IMR-90 (cell line): ENCODE measurements at regions not wholly inside any gene's neighbourhood (a gene's known extent, or its start where the extent isn't known, plus 50 kb on each side); places are given as distances from the start of the nearest gene placed in this dataset.

Experiments
- BHLHE40 ChIP-seq: fragments of 150-350 bp; IDR thresholded peaks from 2 replicates; pipeline ENCODE4 v1.6.1; 2016; ENCODE audit warnings: mild to moderate bottlenecking, low read depth, low read length
- CEBPB ChIP-seq: IDR thresholded peaks from 2 replicates; pipeline ENCODE4 v1.6.1; 2012; ENCODE audit warnings: low read depth, low read length, improper control_type of control experiment
- FOS ChIP-seq: fragments of 150-350 bp; IDR thresholded peaks from 2 replicates; pipeline ENCODE4 v1.6.1; 2016; ENCODE audit warnings: low read depth, low read length
- MAFK ChIP-seq: IDR thresholded peaks from 2 replicates; pipeline ENCODE4 v1.6.1; 2012; ENCODE audit warnings: low read depth, low read length, improper control_type of control experiment
- MAZ ChIP-seq: IDR thresholded peaks from 2 replicates; pipeline ENCODE4 v1.6.1; 2012; ENCODE audit warnings: low read depth, mild to moderate bottlenecking, low read length, improper control_type of control experiment, moderate library complexity, borderline replicate concordance
- POLR2A ChIP-seq: IDR thresholded peaks from 2 replicates; pipeline ENCODE4 v1.6.1; 2012; ENCODE audit warnings: mild to moderate bottlenecking, low read depth, low read length
- RFX5 ChIP-seq: IDR thresholded peaks from 2 replicates; pipeline ENCODE4 v1.8.0; 2012; ENCODE audit warnings: low read depth, mild to moderate bottlenecking, low read length, moderate library complexity
- TF ChIP-seq, protein P1 (sequence below): conservative IDR thresholded peaks from 2 replicates; pipeline ENCODE4 v1.5.1; 2012; ENCODE audit warnings: mild to moderate bottlenecking, low read depth, low read length, improper control_type of control experiment
- TF ChIP-seq, protein P2 (sequence below): fragments of 150-350 bp; IDR thresholded peaks from 2 replicates; pipeline ENCODE4 v1.6.1; 2017; ENCODE audit warnings: mild to moderate bottlenecking, antibody characterized with exemption, low read length, low read depth

- TF ChIP-seq, protein P1, sequence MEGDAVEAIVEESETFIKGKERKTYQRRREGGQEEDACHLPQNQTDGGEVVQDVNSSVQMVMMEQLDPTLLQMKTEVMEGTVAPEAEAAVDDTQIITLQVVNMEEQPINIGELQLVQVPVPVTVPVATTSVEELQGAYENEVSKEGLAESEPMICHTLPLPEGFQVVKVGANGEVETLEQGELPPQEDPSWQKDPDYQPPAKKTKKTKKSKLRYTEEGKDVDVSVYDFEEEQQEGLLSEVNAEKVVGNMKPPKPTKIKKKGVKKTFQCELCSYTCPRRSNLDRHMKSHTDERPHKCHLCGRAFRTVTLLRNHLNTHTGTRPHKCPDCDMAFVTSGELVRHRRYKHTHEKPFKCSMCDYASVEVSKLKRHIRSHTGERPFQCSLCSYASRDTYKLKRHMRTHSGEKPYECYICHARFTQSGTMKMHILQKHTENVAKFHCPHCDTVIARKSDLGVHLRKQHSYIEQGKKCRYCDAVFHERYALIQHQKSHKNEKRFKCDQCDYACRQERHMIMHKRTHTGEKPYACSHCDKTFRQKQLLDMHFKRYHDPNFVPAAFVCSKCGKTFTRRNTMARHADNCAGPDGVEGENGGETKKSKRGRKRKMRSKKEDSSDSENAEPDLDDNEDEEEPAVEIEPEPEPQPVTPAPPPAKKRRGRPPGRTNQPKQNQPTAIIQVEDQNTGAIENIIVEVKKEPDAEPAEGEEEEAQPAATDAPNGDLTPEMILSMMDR, result no peak
- TF ChIP-seq, protein P2, sequence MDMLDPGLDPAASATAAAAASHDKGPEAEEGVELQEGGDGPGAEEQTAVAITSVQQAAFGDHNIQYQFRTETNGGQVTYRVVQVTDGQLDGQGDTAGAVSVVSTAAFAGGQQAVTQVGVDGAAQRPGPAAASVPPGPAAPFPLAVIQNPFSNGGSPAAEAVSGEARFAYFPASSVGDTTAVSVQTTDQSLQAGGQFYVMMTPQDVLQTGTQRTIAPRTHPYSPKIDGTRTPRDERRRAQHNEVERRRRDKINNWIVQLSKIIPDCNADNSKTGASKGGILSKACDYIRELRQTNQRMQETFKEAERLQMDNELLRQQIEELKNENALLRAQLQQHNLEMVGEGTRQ, result no peak
- no peak for TF ChIP-seq RFX5
- TF ChIP-seq MAFK, result no peak
- no peak for TF ChIP-seq FOS
- no peak for TF ChIP-seq MAZ
- no peak for TF ChIP-seq CEBPB
- no peak for TF ChIP-seq BHLHE40
- TF ChIP-seq POLR2A, result no peak
Observed at GRCh38 chr6:98601716-98602115, 232.7 kb upstream of the POU3F2 start.
